Astrocyte (in vitro differentiated cells and primary cell): ENCODE measurements at regions not wholly inside any gene's neighbourhood (a gene's known extent, or its start where the extent isn't known, plus 50 kb on each side); places are given as distances from the start of the nearest gene placed in this dataset.

Source experiments
- DNase-seq: peaks from one replicate; pipeline ENCODE4 v3.0.0-alpha.2; 2010; ENCODE audit warnings: low read depth
- FAIRE-seq: peaks from 2 replicates; lab custom pipeline; 2011; peaks lifted over from hg19 to GRCh38; lab: Jason Lieb, UNC
- H2AFZ ChIP-seq: 2 replicates; pipeline ENCODE4 v1.6.0; 2012; ENCODE audit warnings: low read depth, low read length, inconsistent platforms
- H3K27ac ChIP-seq: 2 replicates; pipeline ENCODE4 v1.5.1; 2011; ENCODE audit warnings: low read depth, low read length, inconsistent platforms
- H3K27me3 ChIP-seq: 2 replicates; pipeline ENCODE4 v1.6.0; 2011; ENCODE audit warnings: low read length, inconsistent platforms; ENCODE audit not compliant: insufficient read depth
- H3K36me3 ChIP-seq: 2 replicates; pipeline ENCODE4 v1.5.1; 2011; ENCODE audit warnings: low read length, inconsistent platforms; ENCODE audit not compliant: insufficient read depth
- H3K4me1 ChIP-seq: 2 replicates; pipeline ENCODE4 v1.5.1; 2011; ENCODE audit warnings: low read length, inconsistent platforms; ENCODE audit not compliant: insufficient read depth
- H3K4me2 ChIP-seq: 2 replicates; pipeline ENCODE4 v1.6.0; 2012; ENCODE audit warnings: low read length, inconsistent platforms
- H3K4me3 ChIP-seq: 2 replicates; pipeline ENCODE4 v1.5.1; 2011; ENCODE audit warnings: low read depth, mild to moderate bottlenecking, low read length, inconsistent platforms; ENCODE audit not compliant: insufficient read depth
- H3K79me2 ChIP-seq: 2 replicates; pipeline ENCODE4 v1.6.0; 2012; ENCODE audit warnings: mild to moderate bottlenecking, low read length, inconsistent platforms; ENCODE audit not compliant: insufficient read depth
- H3K9ac ChIP-seq: 2 replicates; pipeline ENCODE4 v1.6.0; 2012; ENCODE audit warnings: mild to moderate bottlenecking, low read length, inconsistent platforms
- H3K9me3 ChIP-seq: 2 replicates; pipeline ENCODE4 v1.5.1; 2012; ENCODE audit warnings: low read depth, mild to moderate bottlenecking, low read length, inconsistent platforms; ENCODE audit not compliant: insufficient read depth
- H4K20me1 ChIP-seq: 2 replicates; pipeline ENCODE4 v1.6.0; 2012; ENCODE audit warnings: low read length, inconsistent platforms; ENCODE audit not compliant: insufficient read depth
- H3K27ac Mint-ChIP-seq: one replicate; pipeline ENCODE4 v1.8.0; 2021; ENCODE audit warnings: mild to moderate bottlenecking, mixed read lengths; ENCODE audit not compliant: unreplicated experiment
- H3K27me3 Mint-ChIP-seq: one replicate; pipeline ENCODE4 v1.8.0; 2021; ENCODE audit warnings: low read depth, mixed read lengths; ENCODE audit not compliant: unreplicated experiment
- H3K36me3 Mint-ChIP-seq: one replicate; pipeline ENCODE4 v1.8.0; 2021; ENCODE audit warnings: low read depth, mixed read lengths; ENCODE audit not compliant: unreplicated experiment
- H3K4me1 Mint-ChIP-seq: one replicate; pipeline ENCODE4 v1.8.0; 2021; ENCODE audit warnings: low read depth, mixed read lengths; ENCODE audit not compliant: unreplicated experiment
- H3K4me3 Mint-ChIP-seq: one replicate; pipeline ENCODE4 v1.8.0; 2021; ENCODE audit warnings: mild to moderate bottlenecking, moderate library complexity, mixed read lengths; ENCODE audit not compliant: unreplicated experiment
- H3K9me3 Mint-ChIP-seq: one replicate; pipeline ENCODE4 v1.8.0; 2021; ENCODE audit warnings: mild to moderate bottlenecking, mixed read lengths; ENCODE audit not compliant: unreplicated experiment
- EZH2 ChIP-seq: IDR thresholded peaks from 2 replicates; pipeline ENCODE4 v1.6.1; 2012; ENCODE audit warnings: mild to moderate bottlenecking, low read length, inconsistent platforms; ENCODE audit not compliant: insufficient read depth
- TF ChIP-seq, protein P1 (sequence below): IDR thresholded peaks from 2 replicates; pipeline ENCODE4 v1.5.1; 2011; ENCODE audit warnings: low read depth, mild to moderate bottlenecking, inconsistent platforms, low read length, moderate library complexity; ENCODE audit not compliant: insufficient read depth

DNA sequence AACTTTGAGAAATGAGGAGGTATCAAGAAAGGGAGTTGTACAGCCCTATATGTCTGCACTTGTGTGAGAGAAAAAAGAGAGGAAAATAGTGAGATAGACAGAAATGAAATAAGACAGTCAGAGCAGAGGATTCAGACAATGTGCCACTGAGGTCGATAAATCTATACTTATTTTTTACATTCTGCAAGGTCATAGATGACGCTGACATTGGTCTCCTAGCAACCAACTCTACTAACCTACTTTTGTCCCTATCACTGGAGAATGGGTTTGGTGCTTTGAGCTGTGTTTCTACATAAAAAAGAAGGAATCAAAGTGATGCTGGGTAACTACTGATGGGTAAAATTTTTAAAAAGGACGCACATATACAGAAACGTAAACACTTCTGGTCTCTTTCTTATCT is 573.3 kb upstream of the RORB start:
- no peaks in the 10 kb centered on the region for H3K4me1 Mint-ChIP-seq
- no peaks in the 10 kb centered on the region for H3K9me3 ChIP-seq
- no peak for FAIRE-seq

DNA sequence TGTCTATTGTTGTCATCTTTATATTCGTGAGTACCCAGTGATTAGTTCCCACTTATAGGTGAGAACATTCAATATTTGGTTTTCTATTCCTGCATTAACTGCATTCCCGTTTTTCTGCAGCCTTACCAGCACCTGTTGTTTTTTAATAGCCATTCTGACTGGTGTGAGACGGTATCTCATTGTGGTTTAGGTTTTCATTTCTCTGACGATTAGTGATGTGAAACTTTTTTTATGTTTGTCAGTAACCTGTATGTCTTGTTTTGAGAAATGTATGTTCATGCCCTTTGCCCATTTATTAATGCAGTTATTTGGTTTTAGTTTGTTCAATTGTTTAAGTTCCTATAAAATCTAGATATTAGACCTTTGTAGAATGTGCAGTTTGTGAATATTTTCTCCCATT is 546.0 kb upstream of the RORB start:
- Mint-ChIP-seq H3K27ac (no peak overlapping the region), H3K4me3 (no peak overlapping the region), H3K9me3 (no peaks in the 10 kb centered on the region), H3K4me1 (no peaks in the 10 kb centered on the region), H3K27me3 (no peaks in the 10 kb centered on the region), H3K36me3 (no peaks in the 10 kb centered on the region)
- FAIRE-seq (no peak), DNase-seq (no peak)
- no peaks in the 10 kb centered on the region for H3K27me3 ChIP-seq
- H2AFZ ChIP-seq: no peak overlapping the region
- no peaks in the 10 kb centered on the region for H3K36me3 ChIP-seq
- no peaks in the 10 kb centered on the region for H3K4me1 ChIP-seq
- H3K4me2 ChIP-seq: no peak overlapping the region
- no peak for TF ChIP-seq EZH2
- TF ChIP-seq, protein P1, sequence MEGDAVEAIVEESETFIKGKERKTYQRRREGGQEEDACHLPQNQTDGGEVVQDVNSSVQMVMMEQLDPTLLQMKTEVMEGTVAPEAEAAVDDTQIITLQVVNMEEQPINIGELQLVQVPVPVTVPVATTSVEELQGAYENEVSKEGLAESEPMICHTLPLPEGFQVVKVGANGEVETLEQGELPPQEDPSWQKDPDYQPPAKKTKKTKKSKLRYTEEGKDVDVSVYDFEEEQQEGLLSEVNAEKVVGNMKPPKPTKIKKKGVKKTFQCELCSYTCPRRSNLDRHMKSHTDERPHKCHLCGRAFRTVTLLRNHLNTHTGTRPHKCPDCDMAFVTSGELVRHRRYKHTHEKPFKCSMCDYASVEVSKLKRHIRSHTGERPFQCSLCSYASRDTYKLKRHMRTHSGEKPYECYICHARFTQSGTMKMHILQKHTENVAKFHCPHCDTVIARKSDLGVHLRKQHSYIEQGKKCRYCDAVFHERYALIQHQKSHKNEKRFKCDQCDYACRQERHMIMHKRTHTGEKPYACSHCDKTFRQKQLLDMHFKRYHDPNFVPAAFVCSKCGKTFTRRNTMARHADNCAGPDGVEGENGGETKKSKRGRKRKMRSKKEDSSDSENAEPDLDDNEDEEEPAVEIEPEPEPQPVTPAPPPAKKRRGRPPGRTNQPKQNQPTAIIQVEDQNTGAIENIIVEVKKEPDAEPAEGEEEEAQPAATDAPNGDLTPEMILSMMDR: no peak
- no peaks in the 10 kb centered on the region for H4K20me1 ChIP-seq
- H3K4me3 ChIP-seq: no peak overlapping the region
- H3K9ac ChIP-seq: no peak overlapping the region
- no peaks in the 10 kb centered on the region for H3K9me3 ChIP-seq
- no peaks in the 10 kb centered on the region for H3K79me2 ChIP-seq
- H3K27ac ChIP-seq: no peak overlapping the region

More for the DNA sequence above, 573.3 kb upstream of the RORB start:
- TF ChIP-seq, protein P1: no peak
- no peak for TF ChIP-seq EZH2
- DNase-seq: no peak
- no peaks in the 10 kb centered on the region for H3K4me1 ChIP-seq
- no peak overlapping the region for H3K4me3 ChIP-seq
- no peaks in the 10 kb centered on the region for H4K20me1 ChIP-seq
- no peak overlapping the region for H3K4me2 ChIP-seq
- H3K27me3 ChIP-seq: no peaks in the 10 kb centered on the region
- H3K4me3 Mint-ChIP-seq: no peak overlapping the region
- H3K27ac ChIP-seq: no peak overlapping the region
- H3K27me3 Mint-ChIP-seq: no peaks in the 10 kb centered on the region
- no peaks in the 10 kb centered on the region for H3K79me2 ChIP-seq
- no peak overlapping the region for H3K9ac ChIP-seq
- no peak overlapping the region for H3K27ac Mint-ChIP-seq
- H2AFZ ChIP-seq: no peak overlapping the region
- no peaks in the 10 kb centered on the region for H3K36me3 Mint-ChIP-seq
- no peaks in the 10 kb centered on the region for H3K36me3 ChIP-seq
- no peaks in the 10 kb centered on the region for H3K9me3 Mint-ChIP-seq

DNA sequence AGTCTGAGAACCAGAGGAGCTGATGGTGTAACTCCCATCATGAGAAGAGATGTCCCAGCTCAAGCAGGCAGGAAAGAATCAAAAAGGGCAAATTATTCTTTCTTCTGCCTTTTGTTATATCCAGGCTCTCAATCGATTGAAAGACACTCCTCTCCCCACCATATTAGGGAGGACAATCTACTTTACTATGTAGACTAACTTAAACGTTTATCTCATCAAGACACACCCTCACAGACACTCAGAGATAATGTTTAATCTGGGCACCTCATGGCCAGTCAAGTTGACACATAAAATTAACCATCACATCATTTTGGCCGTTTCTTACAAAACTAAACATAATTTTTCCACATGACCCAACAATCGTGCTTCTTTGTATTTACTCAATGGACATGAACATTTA is 534.3 kb upstream of the RORB start:
- no peak overlapping the region for H2AFZ ChIP-seq
- H3K4me3 Mint-ChIP-seq: no peak overlapping the region
- no peak for DNase-seq
- no peaks in the 10 kb centered on the region for H3K36me3 ChIP-seq
- H3K4me3 ChIP-seq: no peak overlapping the region
- TF ChIP-seq, protein P1: no peak
- no peak for TF ChIP-seq EZH2
- no peaks in the 10 kb centered on the region for H3K4me1 Mint-ChIP-seq
- no peak for FAIRE-seq
- H3K27me3 Mint-ChIP-seq: no peaks in the 10 kb centered on the region
- no peaks in the 10 kb centered on the region for H3K9me3 ChIP-seq
- no peaks in the 10 kb centered on the region for H3K79me2 ChIP-seq
- no peak overlapping the region for H3K27ac Mint-ChIP-seq
- H3K9me3 Mint-ChIP-seq: no peaks in the 10 kb centered on the region
- no peaks in the 10 kb centered on the region for H3K4me1 ChIP-seq
- no peaks in the 10 kb centered on the region for H4K20me1 ChIP-seq
- H3K27ac ChIP-seq: no peak overlapping the region
- no peak overlapping the region for H3K4me2 ChIP-seq
- H3K27me3 ChIP-seq: no peaks in the 10 kb centered on the region
- no peaks in the 10 kb centered on the region for H3K36me3 Mint-ChIP-seq
- H3K9ac ChIP-seq: no peak overlapping the region
